ENCODE measurements at regions not wholly inside any gene's neighbourhood (a gene's known extent, or its start where the extent isn't known, plus 50 kb on each side); places are given as distances from the start of the nearest gene placed in this dataset.

GRCh38 chr13:109361562-109362289 is 424.7 kb downstream of the IRS2 start:
- no peak for ATAC-seq

GRCh38 chr13:109357751-109358471 is 428.5 kb downstream of the IRS2 start:
- ATAC-seq = no peak

- no peak for ATAC-seq
Observed at GRCh38 chr13:109355875-109356434, 430.4 kb downstream of the IRS2 start.

- ATAC-seq = no peak
Observed at GRCh38 chr13:109355166-109355565, 431.2 kb downstream of the IRS2 start.

GRCh38 chr13:109351236-109351635 is 435.1 kb downstream of the IRS2 start:
- ATAC-seq = no peak

GRCh38 chr13:109348519-109349258 is 437.7 kb downstream of the IRS2 start:
- ATAC-seq = no peak

GRCh38 chr13:109346060-109346459 is 440.3 kb downstream of the IRS2 start:
- no peak for ATAC-seq

GRCh38 chr13:109345433-109345941 is 440.9 kb downstream of the IRS2 start:
- ATAC-seq = no peak

GRCh38 chr13:109344552-109345157 is 441.7 kb downstream of the IRS2 start:
- no peak for ATAC-seq

- no peak for ATAC-seq
Observed at GRCh38 chr13:109336730-109337129, 449.7 kb downstream of the IRS2 start.

GRCh38 chr13:109333893-109334651 is 452.3 kb downstream of the IRS2 start:
- no peak for ATAC-seq

- ATAC-seq = no peak
Observed at GRCh38 chr13:109332506-109333499, 453.6 kb downstream of the IRS2 start.

- no peak for ATAC-seq
Observed at GRCh38 chr13:109331898-109332297, 454.5 kb downstream of the IRS2 start.

GRCh38 chr13:109331011-109331433 is 455.4 kb downstream of the IRS2 start:
- no peak for ATAC-seq

- ATAC-seq = no peak
Observed at GRCh38 chr13:109330123-109330522, 456.3 kb downstream of the IRS2 start.

GRCh38 chr13:109329175-109329574 is 457.2 kb downstream of the IRS2 start:
- ATAC-seq = no peak

- no peak for ATAC-seq
Observed at GRCh38 chr13:109326601-109327000, 459.8 kb downstream of the IRS2 start.

- ATAC-seq = no peak
Observed at GRCh38 chr13:109323338-109323737, 463.0 kb downstream of the IRS2 start.

GRCh38 chr13:109318945-109319590 is 467.3 kb downstream of the IRS2 start:
- no peak for ATAC-seq

GRCh38 chr13:109315481-109315880 is 470.9 kb downstream of the IRS2 start:
- ATAC-seq = no peak

Measured in esophagus mucosa (tissue), 1 donor.